Stimulated activated naive B cell treated with anti-CD40 and anti-IgM and Interleukin-4, amounts not matched to agents 10 μg/mL and 1 μg/mL and 100 μg/mL, for 72 hours (primary cell): ENCODE measurements at regions not wholly inside any gene's neighbourhood (a gene's known extent, or its start where the extent isn't known, plus 50 kb on each side); places are given as distances from the start of the nearest gene placed in this dataset.
A peak's percentile ranks its signal among the peaks of the same experiment; 100 is the strongest.

Experiments
- ATAC-seq, 2 donors: fragments of 150-1000 bp; cut with Tn5 transposase; replicated peaks; 2 replicates each; pipeline ENCODE4 v1.10.0; 2021; ENCODE audit warnings: moderate library complexity in 1 of 2
- DNase-seq: peaks from one replicate; pipeline ENCODE4 v3.0.0; 2021
- H3K27ac Mint-ChIP-seq: one replicate; pipeline ENCODE4 v1.8.0; 2022; ENCODE audit warnings: mild to moderate bottlenecking, mixed read lengths
- H3K27me3 Mint-ChIP-seq, 2 donors: one replicate each; pipeline ENCODE4 v1.8.0; 2022; ENCODE audit warnings: mixed read lengths in 2 of 2
- H3K36me3 Mint-ChIP-seq, 2 donors: one replicate each; pipeline ENCODE4 v1.8.0; 2022; ENCODE audit warnings: mixed read lengths in 2 of 2, mild to moderate bottlenecking in 1 of 2
- H3K4me1 Mint-ChIP-seq, 2 donors: one replicate each; pipeline ENCODE4 v1.8.0; 2022; ENCODE audit warnings: mixed read lengths in 2 of 2, mild to moderate bottlenecking in 1 of 2
- H3K4me3 Mint-ChIP-seq, 2 donors: one replicate each; pipeline ENCODE4 v1.8.0; 2022; ENCODE audit warnings: mild to moderate bottlenecking in 2 of 2, mixed read lengths in 2 of 2, moderate library complexity in 1 of 2
- H3K9me3 Mint-ChIP-seq, 2 donors: one replicate each; pipeline ENCODE4 v1.8.0; 2022; ENCODE audit warnings: mixed read lengths in 2 of 2, mild to moderate bottlenecking in 1 of 2

DNA sequence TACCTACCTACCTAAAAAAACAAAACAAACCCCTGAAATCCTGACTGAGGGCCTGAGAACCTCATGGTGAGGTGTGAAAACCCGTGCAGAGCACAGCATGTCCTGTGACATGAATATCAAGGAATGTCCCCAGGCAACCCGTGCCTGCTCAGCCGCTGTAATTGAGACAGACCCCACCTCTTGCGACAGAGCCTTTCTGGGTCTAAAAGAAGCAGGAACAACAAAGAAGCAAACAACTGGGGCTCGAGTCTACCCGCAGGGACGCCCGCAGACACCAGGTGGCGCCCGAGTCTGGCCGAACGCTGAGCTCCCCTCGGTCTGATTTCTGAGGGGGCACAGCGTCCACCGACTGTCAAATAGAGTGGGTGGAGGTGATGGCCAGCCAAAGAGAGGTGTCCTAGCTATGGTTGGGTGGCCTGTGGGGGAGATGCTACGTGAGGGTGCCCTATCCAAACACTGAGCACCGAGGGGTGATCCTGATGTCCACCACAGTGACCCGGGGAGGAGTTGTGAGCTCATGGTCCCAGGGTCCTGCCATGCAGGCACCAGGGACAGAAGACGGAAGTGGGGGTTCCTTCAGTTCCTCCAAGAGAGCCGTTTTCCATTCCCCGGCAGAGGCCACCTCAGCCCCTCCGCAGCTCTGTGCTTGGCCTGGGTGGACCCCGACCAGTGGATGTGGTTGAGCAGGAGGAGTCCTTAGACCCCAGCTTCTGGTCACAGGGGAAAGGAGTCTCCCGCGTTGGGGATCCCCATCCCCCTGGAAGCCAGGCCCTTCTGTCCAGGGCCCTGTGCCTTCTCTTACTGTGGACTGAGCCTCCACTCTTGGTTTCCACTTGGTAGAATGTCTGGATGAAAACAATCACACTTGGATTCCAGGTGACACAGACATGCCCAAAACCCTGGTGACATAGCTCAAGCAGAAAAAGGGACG, 268.2 kb downstream of the CDC5L start:
- H3K4me3 Mint-ChIP-seq: no peak overlapping the region
- peak; percentile 76 to 79 for ATAC-seq
- H3K27me3 Mint-ChIP-seq: peaks cover 26 to 28% of the 10 kb centered on the region in 2 donors
- H3K9me3 Mint-ChIP-seq: peaks cover 0 to 2% of the 10 kb centered on the region in 2 donors
- peak; percentile 26 for DNase-seq
- no peak overlapping the region for H3K27ac Mint-ChIP-seq
- H3K36me3 Mint-ChIP-seq: no peaks in the 10 kb centered on the region
- H3K4me1 Mint-ChIP-seq: peaks cover 3 to 13% of the 10 kb centered on the region in 2 donors

DNA sequence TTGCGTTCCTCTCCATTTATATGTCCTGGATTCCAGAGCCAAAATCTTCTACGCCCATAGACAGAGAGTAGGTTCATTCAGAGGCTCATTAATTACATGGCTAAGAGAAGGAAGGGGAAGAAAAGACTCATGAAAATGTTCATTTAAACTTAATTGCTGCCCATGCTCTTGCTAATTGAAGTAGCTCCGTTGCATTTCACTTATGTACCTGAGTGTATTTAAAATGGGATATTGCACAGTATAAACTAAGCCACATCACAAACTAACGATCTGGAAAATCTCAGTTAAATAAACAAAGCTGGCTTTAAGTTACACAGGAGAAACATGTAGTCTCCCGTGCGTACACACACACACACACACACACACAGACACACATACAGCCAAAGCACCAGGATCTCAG, 269.2 kb downstream of the CDC5L start:
- Mint-ChIP-seq H3K36me3 (no peaks in the 10 kb centered on the region), H3K9me3 (peaks cover 0 to 2% of the 10 kb centered on the region in 2 donors), H3K27me3 (peaks cover 24 to 26% of the 10 kb centered on the region in 2 donors), H3K4me1 (peaks cover 3 to 13% of the 10 kb centered on the region in 2 donors), H3K27ac (no peak overlapping the region), H3K4me3 (no peak overlapping the region)
- DNase-seq: no peak
- ATAC-seq: no peak

DNA sequence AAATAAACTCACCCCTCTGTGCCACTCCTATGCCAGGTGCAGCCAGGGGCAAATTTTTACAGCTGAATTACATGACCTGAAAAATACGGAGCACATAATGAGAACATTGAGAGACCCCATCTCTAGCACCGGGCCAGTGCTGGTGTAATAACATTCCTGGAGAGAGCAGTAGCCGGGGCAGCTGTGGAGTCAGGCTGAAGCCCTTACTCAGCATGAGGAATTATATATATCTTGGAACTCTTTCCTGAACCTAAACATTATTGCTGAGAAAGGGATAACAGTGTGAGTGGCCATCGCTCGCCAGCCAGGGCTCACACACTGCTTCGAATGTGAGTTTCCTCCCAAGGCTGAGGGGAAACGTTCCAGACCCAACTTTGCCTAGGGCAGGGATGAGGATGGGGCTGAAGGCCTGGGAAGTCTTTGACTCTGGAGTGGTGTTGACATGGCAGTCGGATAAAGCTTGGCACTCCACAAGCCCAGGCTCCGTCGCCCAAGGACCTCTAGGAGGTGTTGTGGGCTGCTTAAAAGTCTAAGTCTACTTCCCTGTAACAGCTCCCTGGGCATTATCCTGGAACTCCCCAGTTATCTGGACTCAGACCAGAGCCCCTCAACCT, 269.8 kb downstream of the CDC5L start:
- H3K27ac Mint-ChIP-seq: no peak overlapping the region
- no peak overlapping the region for H3K4me3 Mint-ChIP-seq
- ATAC-seq (no peak), DNase-seq (no peak)
- no peaks in the 10 kb centered on the region for H3K36me3 Mint-ChIP-seq
- peaks cover 0 to 2% of the 10 kb centered on the region in 2 donors for H3K9me3 Mint-ChIP-seq
- peaks cover 24 to 26% of the 10 kb centered on the region in 2 donors for H3K27me3 Mint-ChIP-seq
- peaks cover 3 to 13% of the 10 kb centered on the region in 2 donors for H3K4me1 Mint-ChIP-seq

DNA sequence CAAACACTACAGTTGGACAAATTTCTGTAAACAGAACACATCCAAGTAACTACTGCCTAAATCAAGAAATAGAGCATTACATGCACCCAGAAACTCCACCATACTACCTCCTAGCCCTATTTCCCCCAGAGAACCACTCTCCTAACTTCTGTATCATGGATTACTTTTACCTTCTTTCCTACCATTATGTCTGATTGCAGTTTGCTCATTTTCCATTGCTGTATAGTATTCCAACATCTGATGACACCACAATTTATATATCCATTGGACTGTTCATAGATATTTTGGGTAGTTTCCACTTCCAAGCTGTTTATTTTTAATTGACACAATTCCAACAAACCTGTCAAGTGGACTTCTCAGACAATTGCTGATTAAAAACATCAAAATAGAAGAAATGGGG, 271.1 kb downstream of the CDC5L start:
- no peak overlapping the region for H3K27ac Mint-ChIP-seq
- DNase-seq (no peak), ATAC-seq (no peak)
- H3K9me3 Mint-ChIP-seq: peaks cover 0 to 2% of the 10 kb centered on the region in 2 donors
- H3K27me3 Mint-ChIP-seq: peaks cover 17 to 22% of the 10 kb centered on the region in 2 donors
- peaks cover 3 to 21% of the 10 kb centered on the region in 2 donors for H3K4me1 Mint-ChIP-seq
- no peaks in the 10 kb centered on the region for H3K36me3 Mint-ChIP-seq
- H3K4me3 Mint-ChIP-seq: no peak overlapping the region

DNA sequence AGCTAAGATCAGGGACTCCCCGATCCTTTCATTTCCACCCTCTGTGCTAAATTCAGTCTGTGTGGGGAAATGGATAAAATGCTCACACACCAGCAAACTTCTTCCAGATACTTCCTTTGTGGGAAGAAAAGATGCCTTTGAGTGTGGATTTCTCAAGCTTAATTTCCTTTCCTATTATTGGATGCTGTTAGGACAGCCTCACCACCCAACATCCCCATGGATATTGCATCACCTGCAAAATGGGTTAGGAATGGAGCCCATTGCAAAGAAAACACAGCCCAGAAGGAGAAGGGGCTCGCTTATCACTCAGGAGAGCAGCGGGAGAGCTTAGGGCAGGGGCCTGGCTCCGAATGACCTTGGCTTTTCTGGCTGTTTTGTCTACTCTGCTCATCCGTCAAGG, 272.2 kb downstream of the CDC5L start:
- Mint-ChIP-seq H3K36me3 (no peaks in the 10 kb centered on the region), H3K4me1 (peaks cover 3 to 16% of the 10 kb centered on the region in 2 donors), H3K27me3 (peaks cover 6 to 18% of the 10 kb centered on the region in 2 donors), H3K27ac (no peak overlapping the region), H3K9me3 (peaks cover 0 to 2% of the 10 kb centered on the region in 2 donors), H3K4me3 (no peak overlapping the region)
- no peak for ATAC-seq
- DNase-seq: no peak

DNA sequence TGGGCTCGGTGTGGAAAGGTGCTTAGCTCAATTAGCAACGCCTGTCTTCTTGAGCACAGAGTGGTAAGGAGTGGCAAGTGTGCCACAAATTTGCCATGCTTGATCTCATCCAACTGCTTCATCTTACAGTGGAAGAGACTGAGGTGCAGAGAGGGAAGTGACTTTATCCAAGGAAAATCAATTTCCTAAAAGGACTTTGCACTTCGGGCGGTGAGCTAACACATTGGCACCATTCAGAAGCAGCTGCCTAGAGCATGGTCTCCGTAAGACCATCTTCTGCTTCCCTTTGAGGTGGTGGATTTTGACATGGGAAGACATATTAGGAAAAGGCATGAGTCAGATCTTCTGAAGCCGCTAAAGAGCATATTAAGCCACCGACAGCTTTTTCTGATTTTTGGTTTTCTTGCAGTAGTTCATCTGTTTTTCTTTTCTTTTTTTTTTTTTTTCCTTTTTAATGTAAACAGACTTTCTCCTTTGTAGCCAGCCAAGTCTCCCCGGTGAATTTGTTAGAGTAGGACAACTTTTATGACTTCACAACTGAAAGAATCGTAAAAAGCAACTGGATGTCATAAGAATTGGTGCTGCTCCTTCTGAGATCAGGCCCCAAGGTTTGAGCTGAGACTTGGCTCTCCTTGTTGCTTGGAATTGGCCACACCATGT, 273.2 kb downstream of the CDC5L start:
- Mint-ChIP-seq H3K36me3 (no peaks in the 10 kb centered on the region), H3K9me3 (peaks cover 0 to 2% of the 10 kb centered on the region in 2 donors), H3K4me3 (no peak overlapping the region), H3K4me1 (peaks cover 0 to 9% of the 10 kb centered on the region in 2 donors), H3K27me3 (peaks cover 0 to 12% of the 10 kb centered on the region in 2 donors), H3K27ac (no peak overlapping the region)
- no peak for ATAC-seq
- no peak for DNase-seq

DNA sequence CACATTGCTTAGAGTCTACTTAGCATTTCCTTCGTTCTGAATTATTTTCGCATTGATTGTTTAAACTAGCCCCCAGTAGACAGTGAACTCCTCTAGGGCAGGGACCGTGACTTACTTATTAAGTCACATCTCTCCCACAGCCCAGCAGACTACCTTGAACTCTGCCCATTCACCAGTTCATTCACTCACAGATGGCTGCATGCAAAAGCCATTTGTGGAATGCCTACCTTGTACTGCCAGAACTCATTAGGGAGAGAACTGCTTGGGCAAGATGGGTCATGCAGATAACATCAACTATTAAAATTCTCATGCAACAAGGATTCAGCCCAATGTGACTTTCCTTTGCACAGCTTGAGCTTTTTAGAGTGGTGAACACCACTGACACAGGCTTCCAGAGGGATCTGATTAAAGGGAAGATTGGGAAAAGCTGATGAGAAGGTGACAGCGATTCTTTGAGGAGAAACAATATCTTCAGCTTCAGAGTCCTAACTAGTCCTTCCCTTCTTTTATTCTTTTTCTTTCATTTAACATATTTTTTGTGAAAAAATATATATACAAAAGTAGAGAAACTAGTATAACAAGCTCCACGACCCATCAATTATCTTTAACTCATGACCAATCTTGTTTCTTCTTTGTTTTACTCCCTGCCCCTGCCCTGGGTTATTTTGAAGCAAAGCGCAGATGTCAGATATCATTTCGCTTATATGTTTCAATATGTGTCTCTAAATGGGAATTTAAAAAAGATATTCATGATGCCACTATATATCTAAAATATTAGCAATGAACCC, 273.9 kb downstream of the CDC5L start:
- H3K4me1 Mint-ChIP-seq: peaks cover 0 to 9% of the 10 kb centered on the region in 2 donors
- peaks cover 0 to 12% of the 10 kb centered on the region in 2 donors for H3K27me3 Mint-ChIP-seq
- no peak for ATAC-seq
- no peak overlapping the region for H3K4me3 Mint-ChIP-seq
- H3K9me3 Mint-ChIP-seq: peaks cover 0 to 2% of the 10 kb centered on the region in 2 donors
- no peak for DNase-seq
- H3K36me3 Mint-ChIP-seq: no peaks in the 10 kb centered on the region
- no peak overlapping the region for H3K27ac Mint-ChIP-seq

DNA sequence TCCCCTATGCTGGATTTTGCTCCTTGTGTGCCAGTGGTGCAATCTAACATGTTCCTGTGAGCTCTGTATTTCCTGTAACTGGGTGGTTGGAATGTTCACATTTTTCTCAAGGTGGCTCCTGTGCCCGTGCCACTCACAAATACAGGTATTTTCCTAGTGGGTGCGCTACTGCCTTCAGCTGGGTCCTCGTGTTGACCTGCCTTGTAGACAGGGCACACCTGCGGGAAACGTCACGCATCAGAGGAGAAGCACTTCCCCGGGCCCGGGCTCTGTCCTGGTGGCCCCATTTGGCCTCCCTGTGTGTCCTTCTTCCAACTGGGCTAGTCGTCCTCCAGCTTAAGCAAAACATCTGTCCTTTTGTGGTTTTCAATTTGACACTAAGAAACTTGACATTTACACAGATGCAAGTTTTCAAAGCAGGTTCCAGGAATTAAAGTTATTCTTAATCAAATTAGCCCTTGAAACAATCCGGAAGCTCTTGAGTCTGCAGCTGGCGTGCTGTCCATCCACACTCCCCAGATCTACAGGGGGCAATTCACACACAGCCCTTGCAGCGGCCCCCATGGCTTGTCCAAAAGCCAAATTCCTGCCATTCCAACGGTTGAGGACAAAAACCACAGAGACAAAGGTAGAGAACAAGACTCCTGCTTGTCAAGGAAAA, 275.1 kb downstream of the CDC5L start:
- no peak overlapping the region for H3K4me3 Mint-ChIP-seq
- no peaks in the 10 kb centered on the region for H3K36me3 Mint-ChIP-seq
- H3K9me3 Mint-ChIP-seq: peaks cover 0 to 2% of the 10 kb centered on the region in 2 donors
- H3K4me1 Mint-ChIP-seq: peaks cover 0 to 12% of the 10 kb centered on the region in 2 donors
- DNase-seq: no peak
- H3K27me3 Mint-ChIP-seq: peaks cover 5 to 18% of the 10 kb centered on the region in 2 donors
- no peak overlapping the region for H3K27ac Mint-ChIP-seq
- peak in 1 of 2 donors; percentile 43 for ATAC-seq

DNA sequence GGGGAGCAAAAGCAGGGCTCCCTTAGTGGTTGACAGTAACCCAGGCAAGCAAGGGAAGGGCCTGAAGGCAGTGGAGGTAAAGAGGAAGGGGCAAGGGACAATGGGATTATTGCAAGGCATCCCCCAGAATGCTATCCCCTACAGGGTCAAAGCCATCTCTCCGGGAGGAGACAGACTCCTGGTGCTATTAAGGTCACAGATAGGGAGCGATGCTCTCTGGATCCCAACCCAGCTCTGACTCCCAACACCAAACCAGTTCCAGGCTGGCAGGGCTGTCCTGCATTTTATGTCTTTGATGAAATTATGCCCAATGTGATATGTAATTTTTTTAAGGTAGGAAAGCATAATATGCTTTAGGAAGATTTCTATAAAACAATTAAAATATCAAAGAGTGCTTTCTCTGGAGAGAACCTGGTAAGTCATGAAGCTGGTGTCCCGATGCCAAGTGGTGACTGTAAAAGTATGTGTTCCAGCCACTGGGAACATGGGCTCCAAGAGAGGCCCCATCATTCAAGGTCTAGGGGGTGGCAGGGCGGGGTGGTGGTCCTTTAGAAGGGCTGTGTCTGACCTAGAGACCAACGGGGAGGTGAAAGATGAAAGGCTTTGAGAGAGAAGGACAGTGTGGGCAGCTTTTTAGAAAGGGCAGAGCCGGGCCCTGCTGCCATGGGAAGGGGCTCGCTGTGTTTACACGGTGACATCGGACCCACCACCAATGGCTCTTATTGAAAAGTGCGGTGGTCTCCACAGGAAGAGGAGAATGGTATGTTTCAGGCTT, 276.5 kb downstream of the CDC5L start:
- DNase-seq (no peak), ATAC-seq (no peak)
- no peaks in the 10 kb centered on the region for H3K36me3 Mint-ChIP-seq
- H3K4me3 Mint-ChIP-seq: no peak overlapping the region
- H3K27ac Mint-ChIP-seq: no peak overlapping the region
- peaks cover 0 to 17% of the 10 kb centered on the region in 2 donors for H3K4me1 Mint-ChIP-seq
- H3K27me3 Mint-ChIP-seq: peaks cover 9 to 21% of the 10 kb centered on the region in 2 donors
- H3K9me3 Mint-ChIP-seq: no peaks in the 10 kb centered on the region

DNA sequence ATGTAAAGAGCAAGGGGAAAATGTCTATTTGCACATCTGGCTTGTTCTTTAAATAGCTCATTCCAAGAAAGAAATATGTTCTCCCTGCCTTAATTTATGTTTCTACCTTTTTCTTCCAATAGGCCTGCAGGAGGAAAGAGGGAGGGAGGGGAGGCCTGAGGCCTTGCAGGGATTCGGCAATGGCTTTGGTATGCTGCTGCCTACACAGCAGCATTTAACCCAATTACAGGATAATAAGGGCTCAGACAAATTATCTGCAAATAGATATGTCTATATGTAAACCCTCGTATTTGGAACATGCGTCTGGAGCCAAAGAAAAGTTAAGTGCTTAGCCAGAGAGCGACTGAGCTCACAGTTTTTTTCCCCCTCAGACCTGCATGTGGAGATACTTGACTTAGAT, 277.2 kb downstream of the CDC5L start:
- H3K4me1 Mint-ChIP-seq: peaks cover 0 to 17% of the 10 kb centered on the region in 2 donors
- no peak for DNase-seq
- no peak overlapping the region for H3K4me3 Mint-ChIP-seq
- no peaks in the 10 kb centered on the region for H3K9me3 Mint-ChIP-seq
- H3K27ac Mint-ChIP-seq: no peak overlapping the region
- no peak for ATAC-seq
- H3K27me3 Mint-ChIP-seq: peaks cover 15 to 26% of the 10 kb centered on the region in 2 donors
- H3K36me3 Mint-ChIP-seq: no peaks in the 10 kb centered on the region

DNA sequence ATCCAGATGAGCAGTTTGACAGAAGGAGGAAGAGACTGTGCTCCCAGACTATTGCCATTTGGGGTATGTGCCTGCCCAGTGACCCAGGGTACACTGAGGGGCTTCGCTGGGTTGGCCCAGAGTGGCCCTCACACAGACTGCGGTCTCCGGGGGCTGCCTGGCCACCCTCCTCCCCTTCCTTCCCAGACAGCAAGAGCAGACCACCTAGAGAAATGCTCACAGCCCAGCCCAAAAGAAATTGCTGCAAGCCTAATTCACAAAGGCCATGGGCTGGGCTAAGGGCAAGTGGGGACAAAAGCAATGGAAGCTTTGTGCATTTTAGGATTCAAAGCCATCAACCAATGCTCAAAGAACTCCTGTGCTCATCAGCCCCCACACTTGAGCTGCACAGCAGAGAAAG, 277.6 kb downstream of the CDC5L start:
- no peak overlapping the region for H3K27ac Mint-ChIP-seq
- no peaks in the 10 kb centered on the region for H3K36me3 Mint-ChIP-seq
- no peak overlapping the region for H3K4me3 Mint-ChIP-seq
- H3K9me3 Mint-ChIP-seq: no peaks in the 10 kb centered on the region
- H3K27me3 Mint-ChIP-seq: peaks cover 15 to 26% of the 10 kb centered on the region in 2 donors
- DNase-seq (no peak), ATAC-seq (no peak)
- peaks cover 0 to 17% of the 10 kb centered on the region in 2 donors for H3K4me1 Mint-ChIP-seq

DNA sequence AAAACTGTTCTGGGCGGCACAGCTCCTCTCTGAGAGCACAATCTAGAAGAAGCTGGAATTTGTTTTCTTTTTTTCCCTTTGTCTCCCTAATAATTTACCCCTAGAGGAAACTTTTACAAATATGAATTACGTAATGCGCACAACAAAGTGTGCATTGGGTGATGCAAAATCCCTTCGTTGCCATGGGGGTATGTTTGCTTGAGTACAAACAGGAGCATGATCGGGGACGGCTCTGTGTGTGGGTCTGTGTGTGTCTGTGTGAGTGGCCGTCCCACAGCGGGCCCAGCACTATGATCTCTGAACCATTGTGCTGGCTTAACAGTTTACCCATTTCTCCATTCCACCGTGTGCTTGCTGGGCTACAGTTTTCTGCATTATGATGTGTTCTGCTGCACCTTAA, 278.2 kb downstream of the CDC5L start:
- H3K27ac Mint-ChIP-seq: no peak overlapping the region
- no peak for DNase-seq
- H3K27me3 Mint-ChIP-seq: peaks cover 15 to 26% of the 10 kb centered on the region in 2 donors
- no peaks in the 10 kb centered on the region for H3K9me3 Mint-ChIP-seq
- ATAC-seq: no peak
- H3K36me3 Mint-ChIP-seq: no peaks in the 10 kb centered on the region
- peaks cover 0 to 17% of the 10 kb centered on the region in 2 donors for H3K4me1 Mint-ChIP-seq
- no peak overlapping the region for H3K4me3 Mint-ChIP-seq

DNA sequence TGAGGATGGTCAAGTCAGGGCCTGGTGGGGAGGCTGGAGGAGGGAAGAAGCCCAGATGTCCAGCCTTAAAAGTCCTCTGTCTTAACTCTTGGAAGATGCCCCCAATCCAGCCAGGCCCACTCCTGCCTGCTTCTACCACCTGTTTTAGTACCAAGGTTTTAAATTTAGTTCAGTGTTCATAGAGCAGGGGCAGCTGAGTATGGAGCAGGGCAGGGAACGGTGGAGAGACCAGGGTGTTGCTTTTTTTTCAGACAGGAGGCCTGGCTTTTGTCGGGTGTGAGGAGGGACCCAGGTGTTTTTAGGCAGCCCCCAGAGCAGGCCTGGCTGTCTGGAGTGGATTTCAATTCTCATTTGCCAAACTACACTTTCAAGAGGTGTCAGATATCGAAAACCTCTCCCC, 278.8 kb downstream of the CDC5L start:
- peaks cover 15 to 26% of the 10 kb centered on the region in 2 donors for H3K27me3 Mint-ChIP-seq
- no peak overlapping the region for H3K27ac Mint-ChIP-seq
- no peaks in the 10 kb centered on the region for H3K36me3 Mint-ChIP-seq
- no peak overlapping the region for H3K4me3 Mint-ChIP-seq
- DNase-seq: no peak
- peaks cover 0 to 17% of the 10 kb centered on the region in 2 donors for H3K4me1 Mint-ChIP-seq
- no peak for ATAC-seq
- no peaks in the 10 kb centered on the region for H3K9me3 Mint-ChIP-seq
